Activated CD4-positive, alpha-beta T cell treated with anti-CD3 and anti-CD28 coated beads, Interleukin-10, Interleukin-2, amounts not matched to agents 100 ng/mL and 50 ng/mL, durations not matched to agents 16 hours and 8 hours (primary cell): ENCODE measurements at regions not wholly inside any gene's neighbourhood (a gene's known extent, or its start where the extent isn't known, plus 50 kb on each side); places are given as distances from the start of the nearest gene placed in this dataset.

Source experiments
- DNase-seq: peaks from one replicate; pipeline ENCODE4 v3.0.0-alpha.2; 2020

- DNase-seq = no peak
These were observed 216.7 kb upstream of the ARID1B start for GRCh38 chr6:156560476-156560875.

- no peak for DNase-seq
These were observed 218.0 kb upstream of the ARID1B start for GRCh38 chr6:156559162-156559690.

GRCh38 chr6:156557911-156558259 lies 219.3 kb upstream of the ARID1B start:
- DNase-seq = no peak

- no peak for DNase-seq
These were observed 219.8 kb upstream of the ARID1B start for GRCh38 chr6:156557251-156557910.

- no peak for DNase-seq
These were observed 220.4 kb upstream of the ARID1B start for GRCh38 chr6:156556811-156557210.

- no peak for DNase-seq
These were observed 222.1 kb upstream of the ARID1B start for GRCh38 chr6:156555116-156555515.

- DNase-seq = no peak
These were observed 223.0 kb upstream of the ARID1B start for GRCh38 chr6:156554160-156554559.

- DNase-seq = no peak
These were observed 224.3 kb upstream of the ARID1B start for GRCh38 chr6:156552849-156553248.

- no peak for DNase-seq
These were observed 226.2 kb upstream of the ARID1B start for GRCh38 chr6:156550949-156551348.

GRCh38 chr6:156545931-156546330 lies 231.2 kb upstream of the ARID1B start:
- no peak for DNase-seq

GRCh38 chr6:156545021-156545420 lies 232.2 kb upstream of the ARID1B start:
- DNase-seq = no peak

- no peak for DNase-seq
These were observed 233.1 kb upstream of the ARID1B start for GRCh38 chr6:156544046-156544445.

GRCh38 chr6:156543431-156543830 lies 233.7 kb upstream of the ARID1B start:
- no peak for DNase-seq

- no peak for DNase-seq
These were observed 238.1 kb upstream of the ARID1B start for GRCh38 chr6:156538875-156539660.

GRCh38 chr6:156534594-156534993 lies 242.6 kb upstream of the ARID1B start:
- no peak for DNase-seq

- no peak for DNase-seq
These were observed 243.2 kb upstream of the ARID1B start for GRCh38 chr6:156533872-156534524.

- no peak for DNase-seq
These were observed 251.1 kb upstream of the ARID1B start for GRCh38 chr6:156526081-156526480.

- DNase-seq = no peak
These were observed 251.6 kb upstream of the ARID1B start for GRCh38 chr6:156525541-156525940.

- DNase-seq = no peak
These were observed 257.2 kb upstream of the ARID1B start for GRCh38 chr6:156519940-156520339.

GRCh38 chr6:156517088-156517487 lies 260.1 kb upstream of the ARID1B start:
- no peak for DNase-seq

GRCh38 chr6:156515242-156515641 lies 261.9 kb upstream of the ARID1B start:
- DNase-seq = no peak

GRCh38 chr6:156513504-156513903 lies 263.7 kb upstream of the ARID1B start:
- no peak for DNase-seq

GRCh38 chr6:156511570-156511969 lies 265.6 kb upstream of the ARID1B start:
- no peak for DNase-seq

GRCh38 chr6:156511051-156511450 lies 266.1 kb upstream of the ARID1B start:
- DNase-seq = no peak
